GM21526 (cell line): ENCODE measurements at regions not wholly inside any gene's neighbourhood (a gene's known extent, or its start where the extent isn't known, plus 50 kb on each side); places are given as distances from the start of the nearest gene placed in this dataset.
"Not testable (repeated sequence)": the region's sequence is repeated elsewhere in the genome, so short reads cannot be mapped to it uniquely, and the experiment has no call there.

ENCODE experiments used
- ATAC-seq: cut with Tn5 transposase; IDR thresholded peaks from one replicate; pipeline ENCODE4 v1.9.1; 2021; ENCODE audit warnings: moderate library complexity; ENCODE audit not compliant: unreplicated experiment, low FRiP score

DNA sequence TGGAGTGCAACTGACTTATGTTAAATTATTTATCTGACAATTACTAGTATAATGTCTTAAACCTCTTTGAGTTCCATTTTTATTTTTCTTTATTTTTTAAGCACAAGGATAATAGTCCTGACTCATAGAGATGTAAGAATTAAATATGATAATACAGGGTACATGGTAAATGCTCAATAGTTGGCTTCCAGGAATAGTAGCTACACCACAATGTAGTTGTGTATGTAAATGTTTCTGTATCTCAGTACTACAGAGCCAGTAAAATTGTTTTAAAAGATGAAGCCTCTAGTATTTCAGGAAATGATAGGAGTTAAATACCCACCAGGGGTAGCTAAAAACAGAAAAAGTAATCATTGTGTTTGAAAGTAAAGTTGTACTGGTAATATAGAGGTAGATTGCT lies 487.4 kb upstream of the IRAK1BP1 start:
- ATAC-seq = no peak

- no peak for ATAC-seq
Measured at GRCh38 chr6:78380541-78380940, 486.8 kb upstream of the IRAK1BP1 start.

GRCh38 chr6:78383968-78384367 lies 483.4 kb upstream of the IRAK1BP1 start:
- ATAC-seq = no peak

GRCh38 chr6:78386854-78387253 lies 480.5 kb upstream of the IRAK1BP1 start:
- not testable (repeated sequence) for ATAC-seq

GRCh38 chr6:78390066-78390465 lies 477.3 kb upstream of the IRAK1BP1 start:
- no peak for ATAC-seq

DNA sequence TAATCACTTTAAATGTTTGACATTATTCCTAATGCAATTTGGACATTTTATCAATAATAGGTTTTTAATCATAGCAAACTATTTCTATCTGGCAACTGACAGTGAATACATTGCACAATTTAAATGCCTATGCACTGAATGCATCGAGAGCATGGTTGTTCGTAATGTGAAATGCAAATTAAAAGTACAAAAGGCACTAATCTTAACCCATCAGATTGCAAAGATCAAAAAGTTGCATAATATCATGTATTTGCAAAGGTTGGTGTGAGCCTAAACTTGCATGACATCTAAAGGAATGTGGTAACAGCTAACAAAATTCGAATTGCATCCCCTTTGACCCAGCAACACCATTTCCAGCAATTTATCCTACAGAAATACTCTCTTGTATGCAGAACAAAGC lies 469.9 kb upstream of the IRAK1BP1 start:
- ATAC-seq = no peak

- ATAC-seq = no peak
Measured at GRCh38 chr6:78398292-78398691, 469.1 kb upstream of the IRAK1BP1 start.

DNA sequence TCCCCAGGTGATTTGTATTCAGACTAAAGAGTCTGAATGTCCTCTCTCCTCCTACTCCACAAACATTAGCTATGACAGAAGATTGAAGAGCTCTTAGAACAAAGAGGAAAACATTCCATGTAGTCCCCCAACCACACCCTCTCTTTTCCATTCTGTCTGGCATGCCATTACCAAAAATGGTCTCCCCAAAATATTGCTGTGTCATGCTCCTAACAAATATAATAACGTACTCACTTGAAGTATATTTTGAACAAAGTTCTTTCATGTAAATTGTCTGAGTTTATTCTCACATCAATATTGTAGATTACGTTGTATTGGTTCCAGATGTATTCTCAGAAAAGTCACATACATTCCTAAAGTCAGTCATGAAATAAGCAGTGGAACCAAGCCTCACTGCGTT lies 467.3 kb upstream of the IRAK1BP1 start:
- no peak for ATAC-seq

DNA sequence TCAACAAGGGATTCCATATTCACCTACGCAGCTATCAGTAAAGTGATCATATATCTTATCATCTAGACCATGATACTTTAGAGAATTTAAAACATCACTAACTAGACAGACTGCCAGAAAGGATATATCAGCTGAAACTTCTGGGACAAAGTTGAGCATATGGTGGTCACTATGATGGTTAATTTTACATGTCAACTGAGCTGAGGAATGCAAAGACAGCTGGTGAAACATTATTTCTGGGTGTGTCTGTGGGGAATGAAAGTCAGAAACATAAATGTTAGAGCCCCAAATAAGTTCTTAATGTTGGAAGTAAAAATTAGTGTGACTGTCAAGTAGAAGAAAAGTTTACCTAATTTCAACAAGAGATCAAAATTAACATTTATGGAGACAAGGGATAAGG lies 440.0 kb upstream of the IRAK1BP1 start:
- no peak for ATAC-seq

DNA sequence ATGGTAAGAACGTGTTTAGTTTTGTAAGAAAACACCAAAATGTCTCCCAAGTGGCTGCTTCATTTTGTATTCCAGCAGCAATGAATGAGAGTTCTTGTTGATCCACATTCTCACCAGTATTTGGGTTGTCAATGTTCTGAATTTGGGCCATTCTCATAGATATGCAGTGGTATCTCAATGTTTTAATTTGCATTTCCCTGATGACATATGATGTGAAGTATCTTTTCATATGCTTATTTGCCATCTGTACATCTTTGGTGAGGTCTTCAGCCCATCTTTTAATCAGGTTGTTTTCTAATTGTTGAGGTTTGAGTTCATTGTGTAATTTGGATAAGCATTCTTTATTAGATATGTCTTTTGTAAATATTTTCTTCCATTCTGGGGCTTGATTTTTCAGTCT lies 436.8 kb upstream of the IRAK1BP1 start:
- ATAC-seq = no peak

- ATAC-seq = no peak
Measured at GRCh38 chr6:78435671-78436070, 431.7 kb upstream of the IRAK1BP1 start.

GRCh38 chr6:78436335-78436734 lies 431.0 kb upstream of the IRAK1BP1 start:
- no peak for ATAC-seq

- ATAC-seq = no peak
Measured at GRCh38 chr6:78438135-78438534, 429.2 kb upstream of the IRAK1BP1 start.

DNA sequence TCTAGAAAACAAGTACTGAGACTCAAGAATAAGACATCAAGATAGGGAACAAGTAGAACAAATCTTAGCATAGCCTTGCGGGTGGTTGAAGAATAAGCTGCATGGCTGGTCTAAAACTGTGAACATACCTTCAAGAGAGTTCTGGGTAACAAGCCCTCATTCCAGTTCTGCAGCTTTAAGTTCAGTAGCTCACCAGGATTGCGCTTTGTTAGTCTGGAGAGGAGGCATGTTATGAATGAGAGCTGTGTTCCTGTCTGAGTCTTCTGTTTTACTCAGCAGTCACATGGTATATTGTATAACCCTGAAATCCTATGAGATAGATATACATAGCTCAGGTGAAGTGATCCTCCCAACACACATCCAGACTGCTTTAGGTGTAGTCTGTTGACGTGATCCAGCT lies 406.6 kb upstream of the IRAK1BP1 start:
- ATAC-seq = no peak

DNA sequence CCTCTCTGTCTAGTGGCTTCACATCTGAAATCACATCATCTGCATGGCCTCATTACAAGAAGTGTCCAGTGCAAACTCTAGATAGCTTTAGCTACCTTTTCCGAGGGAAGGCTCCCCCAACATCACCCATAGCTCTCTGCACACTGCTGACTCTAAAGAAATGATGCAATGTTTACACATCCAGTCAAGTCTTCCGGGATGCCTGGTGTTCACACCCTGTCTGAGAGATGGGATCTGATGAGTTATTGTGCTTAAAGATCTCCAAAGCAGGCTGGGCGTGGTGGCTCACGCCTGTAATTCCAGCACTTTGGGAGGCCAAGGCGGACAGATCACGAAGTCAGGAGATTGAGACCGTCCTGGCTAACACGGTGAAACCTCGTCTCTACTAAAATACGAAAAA lies 404.6 kb upstream of the IRAK1BP1 start:
- no peak for ATAC-seq

DNA sequence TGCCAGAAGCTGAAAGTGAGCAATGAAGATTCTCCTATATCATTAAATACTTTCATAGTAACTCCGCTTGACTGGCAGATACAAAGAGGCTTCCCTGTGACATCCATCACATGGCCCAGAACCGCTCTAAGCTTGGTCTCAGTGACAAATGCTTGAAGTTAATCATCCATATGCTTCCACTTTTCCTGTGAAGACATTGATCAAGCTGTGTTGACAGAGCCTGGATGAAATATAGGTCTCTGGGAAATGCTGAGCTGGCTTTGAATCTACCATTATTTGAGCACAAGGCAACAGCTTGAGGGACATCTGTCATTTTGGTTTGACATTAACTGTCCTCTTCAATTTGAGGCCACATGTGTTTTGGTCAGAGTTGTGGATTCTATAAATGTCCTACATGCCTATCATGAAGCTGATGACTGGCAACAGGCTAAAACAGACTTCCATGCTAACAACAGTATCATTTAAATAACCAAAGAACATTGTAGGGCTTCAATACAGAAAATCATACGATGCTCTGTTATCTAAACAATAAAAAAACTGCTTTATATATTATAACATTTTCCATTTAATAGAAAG lies 402.2 kb upstream of the IRAK1BP1 start:
- no peak for ATAC-seq

DNA sequence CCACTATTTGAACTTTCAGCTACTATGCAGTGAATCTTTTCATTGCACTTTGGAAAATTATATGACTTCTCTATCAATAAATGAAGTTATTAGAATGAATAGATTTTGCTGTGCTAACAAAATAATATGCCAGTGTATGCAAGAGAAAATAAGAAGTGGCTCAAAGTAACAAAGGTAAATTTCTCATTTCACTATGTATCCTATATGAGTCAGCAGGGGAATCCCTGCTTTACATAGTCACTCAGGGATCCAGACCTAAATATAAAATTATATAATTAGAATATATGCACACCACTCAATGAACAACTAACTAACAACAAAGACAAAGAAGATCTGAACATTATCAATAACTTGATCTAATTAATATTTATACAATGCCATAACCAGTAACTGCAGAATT lies 390.8 kb upstream of the IRAK1BP1 start:
- no peak for ATAC-seq

- no peak for ATAC-seq
Measured at GRCh38 chr6:78482801-78483552, 384.4 kb upstream of the IRAK1BP1 start.

GRCh38 chr6:78483553-78484197 lies 383.7 kb upstream of the IRAK1BP1 start:
- ATAC-seq = no peak

DNA sequence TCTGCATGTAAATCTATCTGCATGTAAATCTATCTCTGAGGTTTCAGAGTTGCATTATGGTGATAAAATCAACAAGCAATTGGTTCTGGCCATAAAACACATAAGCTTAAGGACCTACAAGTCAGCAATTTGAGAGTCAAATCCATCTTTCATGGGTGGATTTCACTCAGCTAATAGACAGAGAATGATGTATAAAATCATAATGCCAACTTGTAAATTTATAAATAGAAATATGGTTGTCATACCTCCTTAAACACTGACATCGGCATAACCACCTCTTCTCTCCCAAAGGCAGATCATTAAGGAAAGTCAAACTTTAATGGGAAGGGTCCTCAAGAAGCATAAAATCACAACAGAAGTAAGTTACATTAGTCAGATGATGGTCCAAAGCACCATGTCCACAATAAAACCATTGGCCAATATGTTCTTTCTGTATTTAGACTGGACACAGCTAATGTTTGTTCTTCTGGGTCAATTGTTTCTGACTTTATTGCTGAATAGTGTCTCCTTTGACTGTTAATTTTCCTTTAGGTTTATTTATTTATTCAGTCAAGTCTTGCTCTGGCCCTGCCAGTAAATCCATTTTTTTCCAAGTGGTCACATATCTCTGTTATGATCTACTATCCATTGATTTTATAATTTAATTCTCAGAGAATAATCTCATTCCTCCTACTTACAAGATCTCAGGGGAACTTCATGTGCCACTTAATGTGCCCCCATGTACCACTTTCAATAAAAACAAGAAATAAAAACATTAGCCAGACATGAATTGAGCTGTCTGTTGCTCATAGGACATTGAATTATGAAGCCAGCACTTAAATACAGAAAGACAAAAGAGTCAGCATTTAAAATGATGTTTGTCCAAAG lies 382.9 kb upstream of the IRAK1BP1 start:
- ATAC-seq = no peak

GRCh38 chr6:78487401-78487800 lies 379.9 kb upstream of the IRAK1BP1 start:
- ATAC-seq = no peak
